ENCODE measurements at regions not wholly inside any gene's neighbourhood (a gene's known extent, or its start where the extent isn't known, plus 50 kb on each side); places are given as distances from the start of the nearest gene placed in this dataset.
"Not testable (repeated sequence)": the region's sequence is repeated elsewhere in the genome, so short reads cannot be mapped to it uniquely, and the experiment has no call there.

- no peak for DNase-seq
Measured at GRCh38 chr14:104472073-104472472, 107.5 kb upstream of the C14orf180 start.

- DNase-seq: no peak
Measured at GRCh38 chr14:104472536-104473243, 106.9 kb upstream of the C14orf180 start.

GRCh38 chr14:104473244-104473565 is 106.4 kb upstream of the C14orf180 start:
- DNase-seq: no peak

GRCh38 chr14:104473649-104474494 is 105.7 kb upstream of the C14orf180 start:
- DNase-seq: no peak

- DNase-seq: no peak
Measured at GRCh38 chr14:104474495-104475213, 104.9 kb upstream of the C14orf180 start.

- DNase-seq: no peak
Measured at GRCh38 chr14:104475256-104475655, 104.3 kb upstream of the C14orf180 start.

- DNase-seq: no peak
Measured at GRCh38 chr14:104475802-104476201, 103.8 kb upstream of the C14orf180 start.

GRCh38 chr14:104476437-104476836 is 103.1 kb upstream of the C14orf180 start:
- no peak for DNase-seq

- no peak for DNase-seq
Measured at GRCh38 chr14:104477117-104477623, 102.4 kb upstream of the C14orf180 start.

- DNase-seq: no peak
Measured at GRCh38 chr14:104477666-104478380, 101.7 kb upstream of the C14orf180 start.

- DNase-seq: no peak
Measured at GRCh38 chr14:104478656-104479055, 100.9 kb upstream of the C14orf180 start.

GRCh38 chr14:104479901-104480300 is 99.7 kb upstream of the C14orf180 start:
- DNase-seq: no peak

GRCh38 chr14:104481323-104481722 is 98.2 kb upstream of the C14orf180 start:
- no peak for DNase-seq

GRCh38 chr14:104482017-104482416 is 97.5 kb upstream of the C14orf180 start:
- DNase-seq: not testable (repeated sequence)

GRCh38 chr14:104486222-104486923 is 93.2 kb upstream of the C14orf180 start:
- no peak for DNase-seq

- DNase-seq: no peak
Measured at GRCh38 chr14:104494483-104494882, 85.1 kb upstream of the C14orf180 start.

- DNase-seq: no peak
Measured at GRCh38 chr14:104496095-104496494, 83.5 kb upstream of the C14orf180 start.

- no peak for DNase-seq
Measured at GRCh38 chr14:104499784-104500760, 79.5 kb upstream of the C14orf180 start.

- DNase-seq: no peak
Measured at GRCh38 chr14:104502060-104502459, 77.5 kb upstream of the C14orf180 start.

GRCh38 chr14:104503691-104504090 is 75.9 kb upstream of the C14orf180 start:
- DNase-seq: no peak
